Peyer's patch (tissue), 4 donors: ENCODE measurements at regions not wholly inside any gene's neighbourhood (a gene's known extent, or its start where the extent isn't known, plus 50 kb on each side); places are given as distances from the start of the nearest gene placed in this dataset.

Experiments used
- POLR2A ChIP-seq, 2 donors: fragments of 450-650 bp; IDR thresholded peaks; one replicate each; pipeline ENCODE4 v1.5.1; 2017; ENCODE audit warnings: antibody characterized with exemption in 2 of 2, mild to moderate bottlenecking in 2 of 2, moderate library complexity in 2 of 2
- TF ChIP-seq, protein P1 (sequence below), 6 experiments: fragments of 450-650 bp in 4 of 6; fragments of 200-600 bp in 2 of 6; sonication (generic) in 1 of 6; IDR thresholded peaks; one replicate each; pipeline ENCODE4 v1.5.1; 2017 to 2019; ENCODE audit warnings: antibody characterized with exemption in 6 of 6, mild to moderate bottlenecking in 3 of 6, moderate library complexity in 1 of 6

DNA sequence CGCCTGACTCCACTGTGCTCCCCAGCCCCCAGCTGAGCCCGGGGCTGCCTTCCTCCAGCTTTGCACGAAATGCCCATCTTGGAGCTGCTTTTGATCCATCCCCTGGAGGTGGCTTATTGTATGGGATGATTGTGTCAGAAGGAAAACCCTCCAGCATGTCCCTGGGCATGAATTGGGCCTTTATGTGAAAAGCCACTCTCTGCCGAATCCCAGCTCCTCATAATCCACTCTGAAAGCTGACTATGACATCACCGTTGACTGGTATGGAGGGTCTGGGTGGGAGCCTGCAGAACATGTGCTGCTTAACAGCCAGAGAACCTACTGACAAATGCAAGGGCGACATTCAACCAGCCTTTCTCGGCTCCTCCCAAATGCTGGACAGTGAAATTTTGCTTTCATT, 74.6 kb downstream of the NENF start:
- TF ChIP-seq, protein P1, sequence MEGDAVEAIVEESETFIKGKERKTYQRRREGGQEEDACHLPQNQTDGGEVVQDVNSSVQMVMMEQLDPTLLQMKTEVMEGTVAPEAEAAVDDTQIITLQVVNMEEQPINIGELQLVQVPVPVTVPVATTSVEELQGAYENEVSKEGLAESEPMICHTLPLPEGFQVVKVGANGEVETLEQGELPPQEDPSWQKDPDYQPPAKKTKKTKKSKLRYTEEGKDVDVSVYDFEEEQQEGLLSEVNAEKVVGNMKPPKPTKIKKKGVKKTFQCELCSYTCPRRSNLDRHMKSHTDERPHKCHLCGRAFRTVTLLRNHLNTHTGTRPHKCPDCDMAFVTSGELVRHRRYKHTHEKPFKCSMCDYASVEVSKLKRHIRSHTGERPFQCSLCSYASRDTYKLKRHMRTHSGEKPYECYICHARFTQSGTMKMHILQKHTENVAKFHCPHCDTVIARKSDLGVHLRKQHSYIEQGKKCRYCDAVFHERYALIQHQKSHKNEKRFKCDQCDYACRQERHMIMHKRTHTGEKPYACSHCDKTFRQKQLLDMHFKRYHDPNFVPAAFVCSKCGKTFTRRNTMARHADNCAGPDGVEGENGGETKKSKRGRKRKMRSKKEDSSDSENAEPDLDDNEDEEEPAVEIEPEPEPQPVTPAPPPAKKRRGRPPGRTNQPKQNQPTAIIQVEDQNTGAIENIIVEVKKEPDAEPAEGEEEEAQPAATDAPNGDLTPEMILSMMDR (IDR thresholded peaks at IDR 0.05), result no peak
- no peak for TF ChIP-seq POLR2A (IDR thresholded peaks at IDR 0.05)
